ENCODE measurements at regions not wholly inside any gene's neighbourhood (a gene's known extent, or its start where the extent isn't known, plus 50 kb on each side); places are given as distances from the start of the nearest gene placed in this dataset.
"Not testable (repeated sequence)": the region's sequence is repeated elsewhere in the genome, so short reads cannot be mapped to it uniquely, and the experiment has no call there.

- no peak for DNase-seq
Measured at GRCh38 chrX:104513162-104513561, 52.8 kb upstream of the IL1RAPL2 start.

- no peak for DNase-seq
Measured at GRCh38 chrX:104510801-104511200, 55.2 kb upstream of the IL1RAPL2 start.

GRCh38 chrX:104502460-104502859 lies 63.5 kb upstream of the IL1RAPL2 start:
- DNase-seq: no peak

- DNase-seq: no peak
Measured at GRCh38 chrX:104488811-104489210, 77.2 kb upstream of the IL1RAPL2 start.

GRCh38 chrX:104486691-104487090 lies 79.3 kb upstream of the IL1RAPL2 start:
- DNase-seq: no peak

- no peak for DNase-seq
Measured at GRCh38 chrX:104482757-104483156, 83.2 kb upstream of the IL1RAPL2 start.

GRCh38 chrX:104469771-104470170 lies 96.2 kb upstream of the IL1RAPL2 start:
- no peak for DNase-seq

GRCh38 chrX:104459796-104460195 lies 106.2 kb upstream of the IL1RAPL2 start:
- DNase-seq: no peak

- DNase-seq: not testable (repeated sequence)
Measured at GRCh38 chrX:104457130-104457529, 108.9 kb upstream of the IL1RAPL2 start.

GRCh38 chrX:104450316-104450715 lies 115.7 kb upstream of the IL1RAPL2 start:
- no peak for DNase-seq

GRCh38 chrX:104445591-104445990 lies 120.4 kb upstream of the IL1RAPL2 start:
- DNase-seq: no peak

GRCh38 chrX:104435249-104435648 lies 130.8 kb upstream of the IL1RAPL2 start:
- DNase-seq: no peak

- DNase-seq: no peak
Measured at GRCh38 chrX:104432321-104432720, 133.7 kb upstream of the IL1RAPL2 start.

- no peak for DNase-seq
Measured at GRCh38 chrX:104430742-104431119, 135.3 kb upstream of the IL1RAPL2 start.

- DNase-seq: no peak
Measured at GRCh38 chrX:104430072-104430741, 135.8 kb upstream of the IL1RAPL2 start.

GRCh38 chrX:104428231-104428630 lies 137.8 kb upstream of the IL1RAPL2 start:
- no peak for DNase-seq

GRCh38 chrX:104427693-104428092 lies 138.3 kb upstream of the IL1RAPL2 start:
- no peak for DNase-seq

GRCh38 chrX:104427073-104427472 lies 138.9 kb upstream of the IL1RAPL2 start:
- no peak for DNase-seq

GRCh38 chrX:104420907-104421306 lies 145.1 kb upstream of the IL1RAPL2 start:
- DNase-seq: no peak

- DNase-seq: no peak
Measured at GRCh38 chrX:104419926-104420325, 146.1 kb upstream of the IL1RAPL2 start.

- DNase-seq: no peak
Measured at GRCh38 chrX:104419211-104419610, 146.8 kb upstream of the IL1RAPL2 start.

GRCh38 chrX:104411800-104412199 lies 154.2 kb upstream of the IL1RAPL2 start:
- DNase-seq: no peak

- no peak for DNase-seq
Measured at GRCh38 chrX:104400387-104400786, 145.7 kb upstream of the ESX1 start.

- no peak for DNase-seq
Measured at GRCh38 chrX:104392350-104392749, 137.6 kb upstream of the ESX1 start.

- DNase-seq: no peak
Measured at GRCh38 chrX:104391906-104392305, 137.2 kb upstream of the ESX1 start.
